Activated CD8-positive, alpha-beta T cell treated with anti-CD3 and anti-CD28 coated beads for 36 hours (primary cell): ENCODE measurements at regions not wholly inside any gene's neighbourhood (a gene's known extent, or its start where the extent isn't known, plus 50 kb on each side); places are given as distances from the start of the nearest gene placed in this dataset.
"Not testable (repeated sequence)": the region's sequence is repeated elsewhere in the genome, so short reads cannot be mapped to it uniquely, and the experiment has no call there.

Experiments used
- ATAC-seq: fragments of 200-7000 bp; cut with Tn5 transposase; one replicate; pipeline ENCODE4 v1.10.0; 2021; ENCODE audit warnings: mild to moderate bottlenecking, moderate library complexity
- CTCF ChIA-PET: fragments of 350-600 bp; sonication (Branson Sonifier 250); formaldehyde crosslinking; loops from one replicate; lab custom pipeline; 2021; ENCODE audit warnings: antibody characterized with exemption; lab: Charles Lee
- POLR2A ChIA-PET: fragments of 350-600 bp; sonication (Branson Sonifier 250); formaldehyde crosslinking; loops from one replicate; lab custom pipeline; 2021; ENCODE audit warnings: antibody characterized with exemption; lab: Charles Lee
- DNase-seq: peaks from one replicate; pipeline ENCODE4 v3.0.0-alpha.2; 2020
- H3K27ac Mint-ChIP-seq: one replicate; pipeline ENCODE4 v1.8.0; 2021; ENCODE audit warnings: mild to moderate bottlenecking, mixed read lengths
- H3K27me3 Mint-ChIP-seq: one replicate; pipeline ENCODE4 v1.8.0; 2021; ENCODE audit warnings: mixed read lengths
- H3K36me3 Mint-ChIP-seq: one replicate; pipeline ENCODE4 v1.8.0; 2021; ENCODE audit warnings: low read depth, mixed read lengths
- H3K4me1 Mint-ChIP-seq: one replicate; pipeline ENCODE4 v1.8.0; 2021; ENCODE audit warnings: low read depth, mixed read lengths
- H3K4me3 Mint-ChIP-seq: one replicate; pipeline ENCODE4 v1.8.0; 2021; ENCODE audit warnings: mild to moderate bottlenecking, moderate library complexity, mixed read lengths
- H3K9me3 Mint-ChIP-seq: one replicate; pipeline ENCODE4 v1.8.0; 2021; ENCODE audit warnings: mixed read lengths
- intact Hi-C: fragments of 100-400 bp; cut with micrococcal nuclease; formaldehyde crosslinking; loops from one replicate; pipeline ENCODE4 v1.10.0; 2022

- H3K27ac Mint-ChIP-seq, H3K9me3 Mint-ChIP-seq, H3K4me3 Mint-ChIP-seq, intact Hi-C loops, ATAC-seq, H3K4me1 Mint-ChIP-seq, H3K27me3 Mint-ChIP-seq, H3K36me3 Mint-ChIP-seq, POLR2A ChIA-PET, CTCF ChIA-PET, DNase-seq: not testable (repeated sequence)
These were observed 57.4 kb upstream of the NUTM2D start for GRCh38 chr10:87300163-87300562.

GRCh38 chr10:87301466-87302115, 56.0 kb upstream of the NUTM2D start:
- CTCF ChIA-PET, H3K9me3 Mint-ChIP-seq, H3K36me3 Mint-ChIP-seq, H3K27me3 Mint-ChIP-seq, POLR2A ChIA-PET, H3K27ac Mint-ChIP-seq, intact Hi-C loops, H3K4me3 Mint-ChIP-seq, H3K4me1 Mint-ChIP-seq: not testable (repeated sequence)
- DNase-seq (peak; percentile 6), ATAC-seq (peak; percentile 87)

DNA sequence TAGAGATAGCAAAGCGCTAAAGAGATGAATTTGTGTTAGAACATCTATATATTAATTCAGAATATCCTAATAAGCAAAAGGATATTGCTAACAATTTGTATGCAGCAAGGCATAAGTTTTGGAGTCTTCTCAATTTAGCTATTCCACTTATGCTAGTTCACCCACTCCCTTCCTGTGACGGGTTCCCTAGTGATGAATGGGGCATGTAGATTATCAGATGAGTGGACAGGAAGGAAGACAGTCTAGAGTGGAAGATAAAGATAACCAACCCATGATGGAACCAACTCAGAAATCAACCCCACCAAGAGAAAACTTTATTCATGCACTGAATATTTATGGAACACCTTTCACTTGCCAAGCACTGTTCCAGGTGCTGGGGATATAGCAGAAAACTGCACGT, 55.4 kb upstream of the NUTM2D start:
- not testable (repeated sequence) for H3K9me3 Mint-ChIP-seq

DNA sequence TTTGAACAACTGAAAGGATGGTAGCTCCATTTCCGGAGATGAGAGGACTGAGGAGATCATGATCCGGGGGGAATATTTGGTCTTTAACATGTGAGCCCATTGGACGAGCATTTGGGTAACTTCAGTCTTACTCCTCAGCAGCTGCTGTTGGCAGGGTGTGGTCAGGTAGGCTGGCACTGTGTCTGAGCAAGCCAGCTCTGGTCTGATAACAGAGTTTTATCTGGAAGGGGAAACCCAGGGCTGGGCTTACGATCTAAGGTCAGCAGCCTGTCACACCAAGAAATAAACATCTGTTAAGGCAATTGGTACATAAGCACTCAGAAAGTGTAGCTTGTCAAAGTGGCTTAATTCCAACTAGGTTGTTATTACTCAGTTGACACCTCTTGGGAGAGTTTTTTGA, 53.8 kb upstream of the NUTM2D start:
- H3K9me3 Mint-ChIP-seq, H3K27ac Mint-ChIP-seq, DNase-seq, CTCF ChIA-PET, H3K36me3 Mint-ChIP-seq, H3K27me3 Mint-ChIP-seq, H3K4me1 Mint-ChIP-seq, intact Hi-C loops, ATAC-seq, H3K4me3 Mint-ChIP-seq, POLR2A ChIA-PET: not testable (repeated sequence)

More for the DNA sequence above, 55.4 kb upstream of the NUTM2D start:
- POLR2A ChIA-PET, ATAC-seq, H3K36me3 Mint-ChIP-seq, H3K27ac Mint-ChIP-seq, H3K4me3 Mint-ChIP-seq, CTCF ChIA-PET, H3K27me3 Mint-ChIP-seq, intact Hi-C loops, H3K4me1 Mint-ChIP-seq, DNase-seq: not testable (repeated sequence)

GRCh38 chr10:87306681-87307080, 50.9 kb upstream of the NUTM2D start:
- H3K4me3 Mint-ChIP-seq, CTCF ChIA-PET, H3K27ac Mint-ChIP-seq, DNase-seq, H3K9me3 Mint-ChIP-seq, POLR2A ChIA-PET, H3K27me3 Mint-ChIP-seq, H3K36me3 Mint-ChIP-seq, intact Hi-C loops, ATAC-seq, H3K4me1 Mint-ChIP-seq: not testable (repeated sequence)
